ENCODE measurements at regions not wholly inside any gene's neighbourhood (a gene's known extent, or its start where the extent isn't known, plus 50 kb on each side); places are given as distances from the start of the nearest gene placed in this dataset.

GRCh38 chr18:54100920-54101470, 123.5 kb downstream of the MBD2 start:
- DNase-seq (ENCODE audit: low read depth) = no peak

DNA sequence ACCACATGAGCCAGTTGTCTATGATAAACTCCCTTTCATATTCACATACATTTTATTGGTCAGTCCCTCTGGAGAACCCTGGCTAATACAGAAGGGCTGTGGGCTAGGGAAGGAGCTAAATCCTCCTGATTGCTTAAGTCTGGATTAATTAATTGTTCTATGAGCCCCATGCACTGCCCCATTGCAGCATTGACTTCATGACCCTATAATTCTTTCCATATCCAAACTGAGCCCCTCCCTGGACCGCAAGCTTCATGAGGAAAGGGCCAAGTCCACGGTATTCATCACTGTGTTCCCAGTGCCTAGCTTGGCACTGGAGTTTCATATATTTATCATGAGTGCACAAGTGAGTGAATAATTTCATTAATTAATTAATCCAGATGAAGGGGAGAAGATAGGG, 124.0 kb downstream of the MBD2 start:
- DNase-seq (ENCODE audit: low read depth) = no peak

GRCh38 chr18:54094474-54094873, 130.0 kb downstream of the MBD2 start:
- no peak for DNase-seq (ENCODE audit: low read depth)

GRCh38 chr18:54090856-54091255, 133.6 kb downstream of the MBD2 start:
- no peak for DNase-seq (ENCODE audit: low read depth)

DNA sequence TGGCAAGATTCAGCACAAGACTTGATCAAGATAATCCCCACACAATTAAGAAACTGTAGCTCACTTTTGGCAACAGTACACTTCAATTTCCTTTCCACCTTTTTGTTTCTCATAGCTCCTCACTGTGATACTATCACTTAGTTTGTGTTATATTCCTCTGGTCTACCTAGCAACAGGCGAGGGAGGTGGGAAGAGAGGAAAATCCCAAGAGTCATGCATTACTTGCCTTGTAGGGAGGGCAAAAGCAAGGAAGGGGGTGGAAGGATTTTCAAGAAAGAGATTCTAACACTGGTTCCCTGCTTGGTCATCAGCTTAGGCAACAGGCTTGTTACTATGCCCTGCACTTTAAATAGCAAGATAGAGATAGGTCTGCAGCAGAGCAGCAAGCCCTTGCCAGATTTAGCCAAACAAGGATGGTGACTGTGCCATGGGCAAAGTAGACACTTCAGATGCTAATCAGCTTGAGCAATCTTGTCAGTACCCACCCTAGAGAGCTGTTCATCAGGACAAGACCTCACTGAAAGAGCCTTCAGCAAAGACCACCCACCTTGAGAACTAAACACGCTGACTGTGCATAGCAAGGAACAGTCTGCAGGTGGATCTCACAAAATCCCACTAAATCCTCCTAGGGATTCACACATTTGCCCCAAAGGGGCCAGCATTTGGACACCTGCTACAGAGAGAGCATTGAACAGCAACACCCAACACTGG, 134.6 kb downstream of the MBD2 start:
- no peak for DNase-seq (ENCODE audit: low read depth)

DNA sequence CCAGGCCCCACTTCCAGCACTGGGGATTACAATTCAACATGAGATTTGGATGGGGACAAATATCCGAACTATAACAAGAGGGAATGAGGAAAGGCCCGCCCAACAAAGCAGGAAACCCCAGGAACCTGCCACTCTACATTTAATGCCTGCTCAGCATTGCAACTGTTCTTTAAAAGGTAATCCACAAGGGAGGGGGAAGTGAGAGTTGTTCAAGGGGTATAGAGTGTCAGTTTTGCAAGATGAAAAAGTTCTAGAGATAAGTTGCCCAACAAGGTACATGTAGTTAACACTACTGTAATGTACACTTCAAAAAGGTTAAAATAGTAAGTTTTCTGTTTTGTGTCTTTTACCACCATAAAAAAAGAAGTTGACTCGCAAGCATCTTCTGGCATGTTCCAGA, 137.6 kb downstream of the MBD2 start:
- DNase-seq (ENCODE audit: low read depth) = no peak

DNA sequence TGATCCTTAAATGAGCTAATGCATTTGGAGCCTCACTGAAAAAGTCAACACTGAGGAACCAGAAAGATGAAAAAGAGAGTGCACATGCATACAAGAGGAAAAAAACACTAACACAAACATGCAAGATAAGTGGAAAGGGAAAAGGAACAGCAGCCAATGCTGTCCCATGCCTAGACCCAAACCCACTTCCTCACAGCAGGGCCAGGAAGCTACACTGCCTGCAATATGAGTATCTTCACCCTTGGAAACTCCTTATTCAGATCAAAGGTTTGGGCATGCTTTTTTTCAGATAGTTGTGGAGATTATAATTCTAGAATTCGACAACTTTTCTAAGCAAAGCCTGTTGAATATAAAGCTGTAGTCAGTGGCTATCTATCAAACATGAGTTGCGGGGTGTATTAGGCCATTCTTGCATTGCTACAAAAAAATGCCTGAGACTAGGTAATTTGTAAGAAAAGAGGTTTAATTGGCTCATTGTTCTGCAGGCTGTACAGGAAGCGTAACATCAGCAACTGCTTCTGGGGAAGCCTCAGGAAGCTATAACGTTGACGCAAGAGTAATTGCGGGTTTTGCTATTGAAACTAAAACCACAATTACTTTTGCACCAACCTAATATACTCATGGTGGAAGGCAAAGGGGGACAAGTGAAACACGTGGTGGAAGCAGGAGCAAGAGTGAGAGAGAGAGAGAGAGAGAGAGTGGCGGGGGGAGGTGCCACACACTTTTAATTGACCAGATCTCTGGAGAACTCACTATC, 138.2 kb downstream of the MBD2 start:
- DNase-seq (ENCODE audit: low read depth) = no peak

GRCh38 chr18:54080858-54081257, 143.6 kb downstream of the MBD2 start:
- DNase-seq (ENCODE audit: low read depth) = no peak

DNA sequence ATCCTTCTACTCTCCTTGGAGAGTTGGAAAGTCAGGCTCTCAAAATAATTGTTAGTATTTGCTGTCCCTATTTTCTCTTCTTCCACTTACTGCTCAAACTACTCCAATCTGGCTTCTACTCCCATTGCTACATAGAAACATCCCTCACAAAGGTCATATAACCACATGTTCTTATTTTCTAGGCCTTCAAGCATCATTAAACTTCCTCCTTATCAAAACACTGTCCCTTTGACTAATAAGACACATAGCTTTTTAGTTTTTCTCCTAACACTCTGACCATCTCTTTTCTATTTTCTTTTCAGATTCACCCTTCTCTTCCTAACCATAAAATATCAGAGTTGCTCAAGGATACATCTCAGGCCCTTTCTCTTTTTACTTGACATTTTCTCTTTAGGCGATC, 148.3 kb downstream of the MBD2 start:
- no peak for DNase-seq (ENCODE audit: low read depth)

DNA sequence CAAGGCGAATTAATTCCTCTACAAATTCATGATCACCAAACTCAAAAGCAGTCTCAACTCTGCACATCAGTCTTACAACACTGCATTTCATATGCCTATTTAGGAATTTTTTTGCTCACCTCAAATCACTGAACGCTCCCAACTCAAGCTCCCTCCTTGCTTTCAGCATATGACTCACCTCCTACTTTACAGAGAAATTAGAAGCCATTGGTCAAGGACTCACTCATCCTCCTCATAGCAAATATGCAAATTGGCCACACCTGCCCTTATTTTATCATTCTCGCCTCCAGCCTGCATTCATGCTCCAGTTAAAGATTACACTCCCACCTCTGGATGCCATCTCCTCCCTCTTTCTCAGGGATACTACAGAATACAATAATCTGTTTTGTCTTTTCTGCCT, 148.8 kb downstream of the MBD2 start:
- DNase-seq (ENCODE audit: low read depth) = no peak

- DNase-seq (ENCODE audit: low read depth) = no peak
These were observed 154.7 kb downstream of the MBD2 start for GRCh38 chr18:54069729-54070128.

DNA sequence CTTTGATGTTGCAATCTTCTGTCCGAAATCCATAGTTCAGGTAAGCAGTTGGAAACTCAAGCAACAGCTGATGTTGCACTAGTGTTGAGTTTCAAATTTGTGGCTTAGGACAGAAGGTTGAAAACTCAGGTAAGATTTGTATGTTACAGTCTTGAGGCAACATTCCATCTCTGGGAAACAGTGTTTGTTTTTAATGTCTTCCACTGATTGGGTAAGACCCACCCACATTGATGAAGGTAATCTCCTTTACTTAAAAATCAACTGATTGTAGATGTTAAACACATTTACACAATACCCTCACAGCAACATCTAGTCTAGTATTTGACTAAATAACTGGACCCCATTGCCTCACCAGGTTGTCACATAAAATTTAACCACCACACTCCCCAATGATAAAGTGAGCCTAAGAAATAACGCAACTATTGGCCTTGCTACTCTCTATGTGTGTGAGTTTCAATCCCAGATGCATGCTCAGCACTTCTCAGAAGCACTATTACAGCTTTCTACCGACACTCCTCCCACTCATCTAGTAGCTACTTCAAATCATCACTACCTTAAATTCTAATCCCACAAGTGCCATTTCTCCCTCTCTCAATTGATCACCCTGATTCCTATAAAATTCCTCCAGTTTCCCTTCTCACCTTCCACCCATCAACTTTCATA, 164.0 kb downstream of the MBD2 start:
- no peak for DNase-seq (ENCODE audit: low read depth)

- no peak for DNase-seq (ENCODE audit: low read depth)
These were observed 171.6 kb downstream of the MBD2 start for GRCh38 chr18:54052732-54053429.

DNA sequence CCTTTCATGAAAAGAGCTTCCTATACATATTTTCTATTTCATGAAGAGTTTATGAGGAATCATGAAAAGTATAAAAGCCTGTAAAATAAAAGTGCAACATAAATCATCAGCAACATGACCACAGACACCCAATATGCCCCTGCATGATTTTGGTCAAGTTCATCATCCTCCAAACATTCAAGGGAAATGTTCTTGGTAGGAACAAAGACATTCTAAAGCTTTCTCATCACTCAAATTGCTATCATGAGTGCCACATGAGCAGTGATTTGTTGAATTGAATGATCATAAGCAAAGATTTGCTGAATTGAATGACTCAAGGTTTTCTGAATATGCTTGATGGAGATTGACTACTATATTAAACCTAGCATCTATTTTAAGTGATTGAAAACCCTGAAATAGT, 172.2 kb downstream of the MBD2 start:
- no peak for DNase-seq (ENCODE audit: low read depth)

DNA sequence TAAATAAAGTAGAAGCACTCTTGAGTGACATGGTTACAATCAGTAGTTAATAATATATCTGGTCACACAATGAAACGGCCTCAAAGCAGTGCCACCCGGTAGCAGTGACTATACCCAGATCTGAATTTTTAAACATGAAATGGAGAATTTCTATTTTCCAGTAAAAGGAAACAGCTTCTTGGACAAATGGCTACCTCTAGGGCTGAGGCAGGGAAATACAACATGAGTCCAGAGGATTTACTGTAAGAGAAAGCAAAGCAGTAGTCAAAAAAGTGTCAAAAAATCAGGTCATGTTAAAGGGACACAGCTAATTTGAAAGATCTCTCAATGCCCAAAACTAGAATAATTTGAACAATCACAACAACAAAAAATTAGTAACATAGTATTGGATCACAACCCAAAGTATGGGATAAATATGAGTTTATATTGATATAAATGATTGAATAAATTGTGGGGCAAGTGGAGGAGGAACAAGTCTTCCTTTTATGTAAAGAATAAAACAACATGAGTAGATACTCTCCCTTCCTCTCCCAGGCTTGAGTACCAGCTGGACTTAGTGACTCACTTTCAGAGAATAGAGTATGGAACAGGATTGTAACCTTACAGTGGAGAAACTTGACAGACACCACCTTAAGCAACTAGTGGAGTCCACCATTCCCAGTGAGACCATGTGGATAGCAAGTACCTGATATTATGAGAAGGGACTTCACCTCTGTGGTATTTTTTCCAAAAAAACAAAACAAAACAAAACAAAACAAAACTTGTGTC, 180.8 kb downstream of the MBD2 start:
- no peak for DNase-seq (ENCODE audit: low read depth)

DNA sequence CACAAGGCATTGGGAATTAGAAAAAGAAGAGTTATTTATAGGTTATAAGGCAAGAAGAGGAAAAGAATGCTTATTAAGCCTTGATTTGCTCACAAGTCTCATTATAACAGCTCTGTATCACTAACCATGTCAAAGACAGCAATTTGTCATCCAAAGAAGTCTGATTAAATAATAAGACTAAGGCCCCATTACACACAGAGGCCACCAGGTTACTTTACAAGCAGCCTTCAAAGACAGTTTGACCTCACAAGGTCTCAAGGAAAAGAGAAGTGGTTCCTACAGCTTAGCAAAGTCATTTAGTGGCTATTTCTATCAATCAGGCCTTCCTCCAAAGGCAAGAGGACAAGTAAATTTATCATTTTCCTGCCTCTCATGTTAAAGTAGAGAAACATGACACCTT, 188.5 kb downstream of the MBD2 start:
- DNase-seq (ENCODE audit: low read depth) = no peak

- DNase-seq (ENCODE audit: low read depth) = no peak
These were observed 191.4 kb downstream of the MBD2 start for GRCh38 chr18:54033052-54033451.

DNA sequence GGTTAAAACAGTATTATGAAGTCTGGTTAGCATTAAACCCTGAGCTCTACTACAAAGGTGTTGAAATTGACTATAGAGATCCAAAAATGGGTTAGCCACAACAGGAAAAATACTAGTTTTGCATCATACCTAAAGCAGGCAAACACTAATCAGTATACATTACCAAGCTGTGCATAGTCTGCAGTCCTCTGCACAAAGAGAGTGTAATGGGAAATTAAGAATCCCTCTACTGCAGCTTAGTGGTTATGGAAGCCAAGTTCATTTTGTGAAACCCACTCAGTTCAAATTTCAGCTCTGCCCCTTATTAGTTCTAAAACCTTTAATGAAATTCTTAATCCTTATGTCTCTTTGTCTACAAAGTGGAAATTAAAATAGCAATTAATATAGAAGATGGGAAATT, 192.1 kb downstream of the MBD2 start:
- DNase-seq (ENCODE audit: low read depth) = no peak

DNA sequence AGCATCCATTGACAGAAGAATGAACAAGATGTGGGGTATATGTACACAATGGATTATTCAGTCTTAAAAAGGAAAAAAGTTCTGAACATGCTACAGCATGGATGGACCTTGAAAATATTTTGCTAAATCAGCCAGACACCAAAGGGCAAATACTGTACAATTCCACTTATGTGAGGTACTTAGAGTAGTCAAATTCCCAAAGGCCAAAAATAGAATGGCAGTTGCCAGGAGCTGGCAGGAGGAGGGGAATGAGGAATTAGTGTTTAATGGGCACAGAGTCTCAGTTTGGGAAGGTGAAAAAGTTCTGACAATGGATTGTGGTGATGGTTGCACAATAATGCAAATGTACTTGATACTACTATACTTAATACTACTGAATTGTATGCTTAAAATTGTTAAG, 193.2 kb downstream of the MBD2 start:
- no peak for DNase-seq (ENCODE audit: low read depth)

GRCh38 chr18:54030434-54030833, 194.0 kb downstream of the MBD2 start:
- no peak for DNase-seq (ENCODE audit: low read depth)

DNA sequence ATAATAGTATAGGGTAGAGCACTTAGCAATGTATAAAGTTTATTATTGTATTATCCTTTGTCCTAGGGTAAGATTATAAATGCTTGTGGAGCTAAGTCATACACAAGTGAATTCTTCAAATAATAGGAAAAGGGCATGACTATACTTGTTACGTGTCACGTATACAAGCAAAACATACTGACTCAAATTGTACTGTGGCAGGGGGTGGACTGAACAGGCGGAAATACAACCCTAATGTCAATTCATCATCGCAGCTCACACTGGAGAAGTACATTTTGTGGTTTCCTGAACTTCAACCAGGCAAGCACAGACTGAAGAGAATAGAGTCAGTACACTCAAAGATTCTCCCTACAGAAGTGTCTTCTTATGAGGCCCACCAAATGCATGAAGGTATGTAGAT, 201.0 kb downstream of the MBD2 start:
- peak; percentile 31 for DNase-seq (ENCODE audit: low read depth)

DNA sequence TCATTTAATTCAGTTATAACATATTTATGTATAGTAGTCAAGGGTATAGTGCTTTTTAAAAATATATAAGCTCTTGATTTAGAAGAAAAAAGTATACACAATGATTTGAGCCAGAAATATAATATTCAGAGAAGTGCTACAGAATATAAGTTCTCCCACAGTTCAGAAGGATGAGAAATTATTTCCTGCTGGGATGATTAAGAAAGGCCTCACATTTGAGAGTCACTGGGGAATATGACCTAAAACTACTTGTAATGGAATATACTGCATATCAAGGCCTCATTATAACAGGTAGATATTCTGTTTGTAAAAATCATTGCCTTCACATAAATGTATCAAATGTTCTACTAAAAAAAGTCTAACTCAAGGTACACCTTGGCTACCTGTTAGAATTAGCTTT, 203.5 kb downstream of the MBD2 start:
- DNase-seq (ENCODE audit: low read depth) = no peak

All from HS-27A (cell line).